ENCODE measurements at regions not wholly inside any gene's neighbourhood (a gene's known extent, or its start where the extent isn't known, plus 50 kb on each side); places are given as distances from the start of the nearest gene placed in this dataset.

DNA sequence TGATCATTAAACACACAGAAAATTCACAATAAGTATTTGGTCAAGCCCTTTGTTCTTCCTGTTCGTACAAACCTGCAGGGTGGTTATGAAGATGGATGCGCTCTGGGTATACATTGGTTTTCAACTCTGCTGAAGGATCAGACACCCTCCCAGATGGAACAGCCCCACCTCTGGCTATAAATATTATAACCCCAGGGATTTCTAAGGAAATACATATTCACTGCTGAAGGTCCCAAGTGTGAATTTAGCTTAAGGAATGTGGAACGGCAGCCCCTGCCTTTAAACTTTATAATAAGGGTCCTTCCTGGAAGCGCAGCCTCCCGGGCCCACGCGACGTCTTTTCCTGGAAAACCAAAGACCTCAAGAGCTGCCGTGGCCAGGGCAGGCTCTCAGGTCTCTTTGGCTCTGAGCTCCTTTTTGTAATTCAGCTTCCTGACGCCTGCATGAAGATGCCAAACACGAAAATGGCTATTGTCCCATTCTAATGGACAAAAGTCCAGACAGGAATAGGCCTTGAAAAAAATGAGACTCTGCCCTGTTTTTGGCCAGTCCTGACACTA, 172.4 kb upstream of the SSTR4 start:
- DNase-seq, result no peak

DNA sequence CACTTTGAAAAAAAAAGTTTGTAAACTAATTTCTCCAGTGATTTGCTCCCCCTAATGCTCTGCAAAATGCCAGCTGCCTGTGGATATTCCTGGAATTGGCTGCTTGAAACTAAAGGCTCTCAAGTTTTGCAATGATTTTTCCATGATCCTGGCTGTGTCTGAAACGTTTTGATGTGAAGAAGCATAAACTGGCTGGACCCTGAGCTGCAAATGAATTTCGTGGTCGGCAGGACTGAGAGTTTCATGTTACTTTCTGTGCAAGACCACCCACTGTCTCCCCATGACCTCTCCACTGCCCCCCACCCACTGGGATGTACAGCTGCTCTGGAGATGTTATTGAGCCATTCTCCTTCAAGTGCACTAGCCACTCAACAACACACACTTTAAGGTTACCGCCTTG, 171.3 kb upstream of the SSTR4 start:
- no peak for DNase-seq

DNA sequence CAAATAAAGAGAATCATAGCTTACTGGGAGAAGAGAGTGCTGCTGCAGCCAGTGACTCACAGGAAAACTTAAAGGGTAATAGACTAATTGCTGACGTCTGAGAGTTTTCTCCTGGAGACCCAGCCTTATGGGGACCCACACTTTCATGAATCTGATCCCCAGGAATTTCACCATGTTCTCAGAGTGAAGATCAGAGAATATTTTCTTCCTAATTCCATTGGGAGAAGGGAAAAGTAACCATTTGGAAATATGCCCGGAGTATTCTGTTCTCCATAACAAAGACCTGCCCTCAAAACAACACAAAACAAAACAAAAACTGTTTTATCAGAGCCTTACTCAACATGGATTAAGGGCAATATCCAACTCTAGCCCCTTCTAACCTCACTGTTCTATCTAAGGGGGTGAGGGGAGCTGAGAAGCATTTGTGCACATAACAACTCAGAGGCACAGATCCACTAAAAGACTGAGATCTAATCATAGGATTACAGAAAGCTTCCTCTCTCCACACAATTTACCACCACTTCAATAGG, 168.2 kb upstream of the SSTR4 start:
- DNase-seq, result no peak

DNA sequence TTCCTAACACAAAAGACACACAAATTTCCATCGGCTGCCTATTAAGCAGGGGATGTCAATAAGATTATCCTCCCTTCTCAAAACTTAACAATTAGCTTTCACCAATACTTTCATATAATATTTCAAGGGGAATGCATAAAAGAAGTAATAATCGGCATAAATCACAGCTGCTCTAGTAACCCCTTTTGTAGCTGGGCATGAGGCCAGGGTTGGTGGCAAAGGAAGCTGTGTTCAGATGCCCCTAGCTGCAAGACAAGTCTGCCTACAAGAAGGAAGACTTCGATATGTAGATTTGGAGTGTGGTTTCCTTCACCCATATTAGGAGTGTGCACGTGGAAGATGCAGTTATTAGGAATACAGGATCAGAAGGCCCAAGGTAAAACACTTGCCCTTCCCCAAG, 156.9 kb upstream of the SSTR4 start:
- no peak for DNase-seq

DNA sequence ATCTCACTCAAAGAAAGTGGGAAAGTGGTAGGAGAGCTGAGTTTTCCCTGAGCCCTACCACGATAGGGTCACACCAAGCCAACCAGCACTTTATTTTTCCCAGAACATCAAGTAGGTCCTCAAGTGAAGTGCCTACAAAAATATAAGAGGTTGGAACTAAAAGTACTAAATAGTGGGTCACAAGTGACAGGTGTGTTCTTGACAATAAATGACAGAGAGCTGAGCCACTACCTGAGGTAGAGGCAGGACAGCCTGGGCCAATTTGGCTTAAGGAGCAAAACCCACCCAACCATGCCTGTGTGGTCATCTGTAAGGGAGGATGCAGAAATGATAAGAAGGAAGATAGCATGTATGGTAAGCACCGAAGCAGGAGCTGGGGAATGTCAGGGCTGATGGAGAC, 154.8 kb upstream of the SSTR4 start:
- no peak for DNase-seq

DNA sequence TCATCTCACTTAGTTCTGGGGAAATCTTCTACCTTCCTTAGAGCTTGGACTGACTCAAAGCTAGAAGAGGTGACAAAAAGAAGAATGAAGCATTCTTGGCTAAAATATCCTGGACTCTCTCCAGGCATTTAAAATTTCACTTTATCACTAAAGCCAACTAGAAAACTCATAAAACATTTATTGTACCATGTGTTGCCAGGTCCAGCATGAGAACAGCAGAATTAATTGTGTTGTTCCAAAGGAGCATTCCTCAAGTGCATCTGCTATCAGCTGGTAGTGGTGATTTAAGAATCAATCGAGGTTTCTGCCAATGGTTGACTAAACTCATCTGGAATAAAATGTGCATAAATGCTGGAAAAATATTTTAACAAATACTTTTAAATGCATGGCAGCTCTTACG, 147.3 kb upstream of the SSTR4 start:
- DNase-seq, result no peak

DNA sequence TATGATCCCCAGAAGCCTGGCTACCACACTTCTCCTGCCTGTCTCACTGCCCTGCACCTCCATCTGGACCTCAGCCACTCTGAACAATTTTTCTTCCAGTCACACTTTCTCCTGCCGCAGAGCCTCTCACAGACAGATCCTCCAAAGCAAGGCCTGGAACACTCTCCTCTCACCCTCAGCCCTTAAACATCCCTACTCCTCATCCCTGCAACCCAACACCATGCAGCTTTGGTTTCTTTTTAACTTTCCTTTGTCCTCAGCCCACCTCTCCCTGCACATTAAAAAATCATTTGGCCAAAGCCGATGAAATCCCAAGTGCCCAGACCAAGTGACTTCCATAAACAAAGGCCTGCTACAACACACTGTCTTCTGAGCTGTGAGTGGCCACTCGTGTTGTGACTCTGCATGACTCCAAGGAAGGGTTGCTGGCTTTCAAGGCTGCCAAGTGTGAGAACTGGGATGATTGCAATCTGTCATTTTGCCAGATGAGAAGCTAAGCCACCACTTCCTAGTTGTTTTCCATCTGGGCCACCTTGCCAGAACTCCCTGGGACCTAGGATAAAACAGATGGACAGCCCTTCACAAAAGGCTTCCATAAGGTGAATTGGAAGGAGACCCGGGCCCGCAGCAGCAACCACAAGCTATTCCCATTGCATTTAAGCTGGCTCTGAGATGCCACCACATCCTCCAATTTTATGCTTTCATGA, 144.4 kb upstream of the SSTR4 start:
- no peak for DNase-seq

DNA sequence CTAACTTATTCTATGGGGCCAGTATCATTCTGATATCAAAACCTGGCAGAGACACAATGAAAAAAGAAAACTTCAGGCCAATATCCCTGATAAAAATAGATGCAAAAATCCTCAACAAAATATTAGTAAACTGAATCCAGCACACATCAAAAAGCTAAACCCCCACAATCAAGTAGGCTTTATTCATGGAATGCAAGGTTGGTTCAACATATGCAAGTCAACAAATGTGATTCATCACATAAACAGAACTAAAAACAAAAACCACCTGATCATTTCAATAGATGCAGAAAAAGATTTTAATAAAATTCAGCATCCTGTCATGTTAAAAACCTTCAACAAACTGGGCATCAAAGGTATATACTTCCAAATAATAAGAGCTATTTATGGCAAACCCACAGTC, 133.9 kb upstream of the SSTR4 start:
- DNase-seq, result no peak

DNA sequence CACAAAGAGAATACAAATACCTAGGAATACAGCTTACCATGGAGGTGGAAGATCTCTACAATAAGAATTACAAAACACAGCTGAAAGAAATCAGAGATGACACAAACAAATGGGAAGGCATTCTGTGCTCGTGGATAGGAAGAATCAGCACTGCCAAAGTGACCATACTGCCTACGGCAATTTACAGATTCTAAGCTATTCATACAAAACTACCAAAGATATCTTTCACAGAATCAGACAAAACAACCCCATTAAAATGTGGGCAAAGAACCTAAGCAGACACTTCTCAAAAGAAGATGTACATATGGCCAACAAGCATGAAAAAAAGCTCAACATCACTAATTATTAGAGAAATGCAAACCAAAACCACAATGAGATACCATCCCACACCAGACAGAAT, 133.2 kb upstream of the SSTR4 start:
- no peak for DNase-seq

DNA sequence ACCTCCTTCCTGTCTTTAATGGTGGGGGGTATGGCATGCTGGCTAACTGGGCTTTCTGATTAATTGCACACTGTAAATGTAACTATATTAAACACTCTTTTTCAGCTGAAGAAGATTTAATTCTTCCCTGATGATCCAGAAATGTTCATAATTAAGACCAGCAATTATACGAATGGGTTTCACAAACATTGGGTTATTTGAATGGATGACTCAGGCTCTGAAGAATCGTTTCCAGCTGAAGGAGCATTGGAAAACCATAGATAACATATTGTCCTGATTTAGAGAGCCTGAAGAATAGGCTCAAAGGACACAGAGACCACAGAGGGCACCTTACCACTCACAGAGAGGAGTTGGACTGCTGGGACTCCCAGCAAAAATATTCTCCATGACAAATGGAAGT, 130.7 kb upstream of the SSTR4 start:
- DNase-seq, result no peak

DNA sequence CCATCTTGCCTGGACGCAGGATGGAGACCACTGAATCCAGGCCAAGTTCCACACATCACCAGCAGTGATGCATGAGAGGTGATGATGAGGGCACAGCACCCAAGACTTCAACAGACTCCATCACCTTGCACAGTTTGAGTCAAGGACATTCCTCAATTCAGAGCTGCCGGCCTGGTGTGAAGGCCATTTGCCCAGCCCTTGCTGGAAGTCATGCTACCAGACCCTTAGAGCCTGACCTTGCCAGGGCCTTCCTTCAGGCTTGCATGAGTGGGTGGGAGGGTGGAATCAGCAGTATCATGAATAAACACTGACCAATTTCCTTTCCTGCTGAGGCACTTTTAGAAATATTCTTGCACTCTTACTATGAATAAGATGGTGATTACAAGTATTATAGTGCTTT, 130.2 kb upstream of the SSTR4 start:
- no peak for DNase-seq

DNA sequence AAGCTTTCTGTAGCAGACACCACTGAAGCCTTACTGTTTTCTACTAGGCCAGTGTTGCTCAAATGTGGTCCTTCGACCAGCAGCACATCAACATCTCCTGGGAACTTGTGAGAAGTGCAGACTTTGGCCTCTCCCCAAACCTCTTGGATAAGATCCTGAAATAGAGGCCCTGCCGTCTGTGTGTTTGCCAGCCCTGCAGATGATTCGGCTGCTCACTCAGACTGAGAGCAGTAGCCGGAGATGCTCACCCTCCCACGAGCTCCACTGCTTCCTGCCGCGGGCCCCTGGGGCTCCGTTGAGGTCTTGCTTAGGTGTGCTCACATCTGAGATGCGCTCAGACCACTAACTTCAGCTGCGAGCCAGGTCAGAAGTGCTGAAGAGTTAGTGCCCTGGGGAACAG, 129.5 kb upstream of the SSTR4 start:
- no peak for DNase-seq

DNA sequence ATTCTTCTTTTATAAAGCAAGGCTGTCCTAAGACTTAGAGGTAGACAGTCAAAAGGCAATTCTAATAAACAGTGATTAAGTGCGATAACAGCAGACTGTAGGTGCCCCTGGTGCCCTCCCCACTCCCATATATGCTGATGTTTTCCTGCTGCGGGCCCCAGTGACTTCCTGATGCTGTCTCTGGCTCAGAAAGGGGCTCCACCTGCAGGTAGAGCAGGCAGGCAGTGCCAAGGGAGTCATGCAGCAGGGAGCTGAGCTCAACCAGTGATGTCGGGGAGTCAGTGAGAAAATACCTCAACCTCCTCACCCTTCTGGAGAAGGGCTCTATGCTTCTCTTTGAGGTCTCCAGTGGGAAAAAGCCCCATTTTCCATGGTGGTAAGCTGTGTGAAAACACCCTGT, 126.7 kb upstream of the SSTR4 start:
- no peak for DNase-seq

DNA sequence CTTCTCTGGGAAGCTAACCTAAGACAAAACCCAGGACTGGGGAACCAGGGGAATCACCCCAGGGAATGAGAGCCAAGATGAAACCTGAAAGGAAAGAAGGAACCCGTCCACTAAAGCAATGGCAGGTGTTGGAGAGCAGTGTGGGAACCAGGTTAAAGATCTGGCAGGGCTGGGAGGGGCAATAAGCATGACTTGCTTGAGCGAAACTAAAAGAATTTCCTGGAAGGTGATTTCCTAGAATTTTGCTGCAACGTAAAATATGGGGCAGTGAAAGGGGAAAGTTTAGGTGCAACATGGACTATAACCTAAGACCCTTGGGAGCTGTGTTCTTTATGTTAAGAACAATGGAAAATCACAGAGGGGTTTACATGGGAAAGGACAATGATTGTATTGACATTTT, 126.2 kb upstream of the SSTR4 start:
- DNase-seq, result no peak

DNA sequence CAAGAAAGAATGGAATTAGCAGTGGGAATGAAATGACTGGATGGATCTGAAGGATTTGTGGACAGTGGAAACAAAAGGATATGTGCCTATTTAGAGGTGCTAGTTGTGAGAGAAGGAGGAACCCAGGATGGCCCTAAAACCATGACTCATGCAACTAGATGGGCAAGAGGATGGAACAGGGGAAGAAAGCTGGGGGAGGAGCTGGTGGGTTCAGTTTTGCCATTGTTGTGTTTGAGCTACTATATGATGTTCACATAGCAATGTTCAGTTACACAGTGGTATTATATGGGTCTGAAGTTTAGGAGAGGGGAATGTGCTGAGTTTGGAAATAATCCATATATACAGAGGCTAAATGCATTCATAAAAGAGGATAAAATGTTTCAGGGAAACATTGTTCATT, 125.7 kb upstream of the SSTR4 start:
- DNase-seq, result no peak

DNA sequence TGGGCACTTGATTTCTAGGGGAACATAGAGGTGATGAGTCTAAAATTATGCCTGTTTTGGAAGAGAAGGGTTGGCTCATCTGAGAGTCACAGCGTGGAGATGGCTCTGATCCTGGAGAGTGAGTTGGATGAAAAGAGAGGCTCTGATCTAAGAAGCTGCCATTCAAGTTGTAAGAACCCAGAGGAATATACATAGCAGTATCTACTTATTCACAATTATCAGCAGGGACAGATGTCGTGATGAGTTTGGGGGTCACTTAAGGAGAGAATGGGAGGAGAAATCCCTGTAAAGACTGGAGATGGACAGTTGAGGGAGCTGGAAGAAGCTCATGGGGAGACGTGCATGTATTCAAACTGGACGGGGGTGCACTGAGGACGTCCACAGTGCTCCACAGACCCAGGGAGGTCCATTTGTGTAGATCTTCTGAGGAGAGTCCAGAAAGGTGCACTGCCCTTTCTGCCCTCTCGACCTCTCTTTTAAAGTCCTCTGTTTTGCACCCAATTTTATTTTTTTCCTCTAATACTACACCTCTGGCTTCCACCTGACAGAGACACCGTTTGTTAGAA, 124.7 kb upstream of the SSTR4 start:
- DNase-seq, result no peak

DNA sequence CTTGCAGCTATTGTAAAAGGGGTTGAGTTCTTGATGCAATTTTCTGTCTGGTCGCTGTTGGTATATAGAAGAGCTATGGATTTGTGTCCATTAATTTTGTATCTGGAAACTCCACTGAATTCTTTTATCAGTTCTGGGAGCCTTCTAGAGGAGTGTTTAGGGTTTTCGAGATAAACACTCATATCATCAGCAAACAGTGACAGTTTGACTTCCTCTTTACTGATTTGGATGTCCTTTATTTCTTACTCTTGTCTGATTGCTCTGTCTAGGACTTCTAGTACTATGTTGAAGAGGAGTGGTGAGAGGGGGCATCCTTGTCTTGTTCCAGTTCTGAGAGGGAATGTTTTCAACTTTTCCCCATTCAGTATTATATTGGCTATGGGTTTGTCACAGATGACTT, 120.8 kb upstream of the SSTR4 start:
- no peak for DNase-seq

DNA sequence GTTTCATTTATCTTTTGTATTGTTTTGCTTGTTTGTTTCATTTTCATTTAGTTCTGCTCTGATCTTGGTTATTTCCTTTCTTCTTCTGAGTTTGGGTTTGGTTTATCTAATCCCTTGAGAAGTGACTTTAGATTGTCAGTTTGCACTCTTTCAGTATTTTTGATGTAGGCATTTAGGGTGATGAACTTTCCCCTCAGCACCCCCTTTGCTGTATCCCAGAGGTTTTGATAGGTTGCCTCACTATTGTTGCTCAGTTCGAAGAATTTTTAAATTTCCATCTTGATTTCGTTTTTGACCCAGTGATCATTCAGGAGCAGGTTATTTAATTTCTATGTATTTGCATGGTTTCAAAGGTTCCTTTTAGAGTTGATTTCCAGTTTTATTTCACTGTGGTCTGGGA, 119.6 kb upstream of the SSTR4 start:
- DNase-seq, result no peak

DNA sequence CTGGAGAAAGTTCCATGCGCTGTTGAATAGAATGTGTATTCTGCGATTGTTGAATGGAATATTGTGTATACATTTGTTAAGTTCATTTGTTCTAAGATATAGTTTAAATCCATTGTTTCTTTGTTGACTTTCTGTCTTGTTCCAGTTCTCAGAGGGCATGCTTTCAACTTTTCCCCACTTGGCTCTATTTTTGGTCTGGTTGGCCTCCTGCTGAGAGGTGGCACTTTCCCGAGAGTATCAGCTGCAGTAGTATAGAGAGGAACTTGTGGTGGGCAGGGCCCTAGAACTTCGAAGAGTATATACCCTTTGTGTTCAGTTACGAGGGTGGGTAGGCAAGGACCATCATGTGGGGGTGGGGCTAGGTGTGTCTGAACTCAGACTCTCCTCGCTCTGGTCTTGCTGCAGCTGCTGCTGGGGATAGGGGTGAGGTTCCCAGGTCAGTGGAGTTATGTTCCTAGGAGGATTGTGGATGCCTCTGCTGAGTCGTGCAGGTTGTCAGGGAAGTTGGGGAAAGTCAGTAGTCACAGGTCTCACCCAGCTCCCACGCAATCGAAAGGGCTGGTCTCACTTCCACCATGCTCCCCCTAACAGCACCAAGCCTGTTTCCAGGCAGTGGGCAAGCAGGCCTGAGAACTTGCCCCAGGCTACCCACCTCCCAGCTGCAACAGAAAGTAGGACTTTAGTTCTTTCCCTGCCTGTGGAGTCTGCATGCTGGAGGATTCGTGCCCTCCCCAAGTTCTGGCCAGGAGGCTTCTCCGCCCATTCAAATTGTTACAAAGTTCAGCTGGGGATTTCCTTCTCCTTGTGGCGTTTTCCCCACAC, 118.9 kb upstream of the SSTR4 start:
- no peak for DNase-seq

DNA sequence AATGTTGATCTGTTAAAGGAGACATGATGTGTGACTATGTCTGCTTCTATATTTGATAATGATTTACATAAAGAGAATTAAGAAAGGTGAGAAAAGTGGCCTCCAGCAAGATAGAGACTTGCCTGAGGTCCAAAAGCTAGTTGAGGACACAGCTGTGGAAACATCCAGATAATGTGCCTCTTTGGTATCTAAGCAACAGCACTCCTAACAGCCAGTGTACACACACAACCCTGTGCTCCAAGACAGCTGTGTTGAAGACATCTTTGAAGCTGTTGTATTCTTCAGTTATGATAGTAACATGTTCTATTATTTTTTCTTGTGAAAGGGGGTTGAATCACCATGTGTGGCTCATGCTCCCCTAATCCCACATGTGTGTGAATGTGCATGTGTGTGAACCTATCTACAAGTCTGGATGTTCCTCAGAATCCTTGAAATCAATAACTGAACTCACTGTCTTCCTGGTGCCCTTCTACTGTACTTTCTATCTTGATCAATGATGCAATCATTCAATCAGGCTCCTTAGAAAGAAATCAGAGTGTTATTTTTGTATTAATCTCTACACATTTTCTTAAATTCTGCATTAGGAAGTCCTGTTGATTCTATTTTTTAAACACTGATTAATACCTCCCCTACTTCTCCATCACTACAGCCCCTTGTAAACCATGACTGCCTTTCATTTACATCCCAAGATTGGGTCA, 116.7 kb upstream of the SSTR4 start:
- DNase-seq, result no peak

DNA sequence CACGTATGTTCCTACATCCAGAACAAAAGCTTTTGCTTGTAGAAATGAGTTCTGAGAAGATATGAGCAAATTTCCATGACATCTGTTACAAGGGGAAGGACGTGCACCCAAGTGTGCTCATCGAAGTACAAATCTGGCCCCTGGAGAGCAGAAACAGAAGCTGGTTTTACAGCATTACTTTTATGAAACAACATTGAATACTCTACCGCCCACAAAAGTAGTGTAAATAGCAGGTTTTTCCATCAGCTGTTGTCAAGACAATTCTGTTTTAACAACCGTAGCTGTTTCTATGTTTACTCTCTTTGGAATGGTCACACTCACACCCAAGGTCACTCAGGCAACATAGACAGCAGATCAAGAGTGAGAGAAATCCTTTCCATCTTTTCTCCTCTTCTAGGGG, 114.2 kb upstream of the SSTR4 start:
- DNase-seq, result no peak

DNA sequence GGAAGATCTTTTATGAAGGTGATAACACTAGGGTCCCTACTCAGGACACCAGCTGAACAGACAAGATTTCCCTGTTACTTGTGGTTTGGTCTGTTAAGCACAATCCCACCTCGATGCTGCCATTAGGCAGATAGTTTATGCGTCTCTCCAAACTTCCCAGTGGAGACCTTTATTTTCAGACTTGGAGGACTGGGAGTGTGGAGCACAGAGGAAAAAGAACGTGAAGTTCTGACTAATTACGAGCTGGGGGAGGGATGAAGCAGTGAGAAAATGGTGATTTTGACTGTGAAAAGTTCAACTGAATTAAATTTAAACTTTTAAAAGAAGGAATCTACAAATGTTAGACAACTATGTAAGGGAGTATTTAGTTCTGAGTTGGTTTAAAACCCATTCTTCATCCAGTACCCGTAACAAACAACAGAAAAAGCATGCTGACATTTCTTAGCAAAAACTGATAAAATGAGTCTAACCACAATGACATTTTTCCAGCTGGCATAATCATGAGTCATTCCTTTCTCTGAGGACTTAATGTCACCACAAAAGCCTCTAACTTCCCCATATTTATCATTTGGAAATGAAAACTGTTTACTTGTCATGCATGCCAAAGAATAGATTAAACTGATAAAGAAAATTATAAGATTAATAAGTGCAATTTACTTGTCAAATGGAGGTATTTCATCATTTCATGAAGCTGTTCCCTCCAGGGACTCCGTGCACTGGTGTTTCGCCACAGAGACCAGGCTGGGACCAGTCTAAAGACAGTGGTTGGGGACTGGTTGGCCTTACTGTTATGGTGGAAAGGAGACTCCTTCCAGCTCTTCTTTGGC, 113.3 kb upstream of the SSTR4 start:
- DNase-seq, result no peak
